ENCODE measurements at regions not wholly inside any gene's neighbourhood (a gene's known extent, or its start where the extent isn't known, plus 50 kb on each side); places are given as distances from the start of the nearest gene placed in this dataset.
"Not testable (repeated sequence)": the region's sequence is repeated elsewhere in the genome, so short reads cannot be mapped to it uniquely, and the experiment has no call there.

DNA sequence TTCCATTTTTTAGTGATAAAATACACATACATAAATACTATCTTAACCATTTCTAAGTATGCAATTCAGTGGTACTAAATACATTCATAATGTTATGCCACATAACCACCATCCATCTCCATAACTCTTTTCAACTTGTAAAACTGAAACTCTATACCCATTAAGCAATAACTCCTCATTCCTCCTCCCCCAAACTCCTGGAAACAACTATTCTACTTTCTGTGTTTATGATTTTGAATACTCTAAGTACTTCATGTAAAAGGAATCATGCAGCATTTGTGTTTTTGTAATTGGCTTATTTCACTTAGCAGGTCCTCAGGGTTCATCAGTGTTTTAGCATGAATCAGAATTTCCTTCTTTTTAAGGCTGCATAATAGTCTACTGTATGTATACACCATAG is 131.8 kb downstream of the TES start:
- peak; percentile 5 for DNase-seq

DNA sequence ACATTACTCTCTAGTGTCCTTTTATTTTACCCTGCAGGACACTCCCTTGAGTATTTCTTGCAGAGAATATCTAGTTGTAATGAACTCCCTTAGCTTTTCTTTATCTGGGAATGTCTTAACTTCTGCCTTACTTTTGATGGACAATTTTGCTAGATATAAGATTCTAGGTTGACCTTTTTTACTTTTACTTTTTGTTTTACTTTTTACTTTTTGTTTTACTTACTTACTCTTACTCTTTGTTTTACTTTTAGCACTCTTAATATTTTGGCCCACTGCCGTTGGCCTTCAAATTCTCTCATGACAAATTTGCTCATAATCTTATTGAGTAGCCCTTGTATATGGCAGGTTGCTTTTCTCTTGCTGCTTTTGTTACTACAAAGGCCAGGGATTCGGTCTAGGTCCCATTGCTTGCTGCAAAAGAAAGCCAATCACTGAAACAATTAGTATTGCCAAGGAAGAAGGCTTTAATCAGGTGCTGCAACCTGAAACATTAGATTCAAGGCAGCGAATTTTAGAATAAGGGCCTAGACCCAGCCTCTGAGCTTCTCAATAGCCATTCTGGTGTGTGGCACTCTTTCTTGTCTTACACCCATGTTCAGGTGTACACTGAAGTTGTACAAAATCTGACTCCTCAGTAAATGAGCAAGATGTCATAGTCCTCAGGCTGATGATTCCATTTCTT is 137.0 kb downstream of the TES start:
- DNase-seq, result no peak

DNA sequence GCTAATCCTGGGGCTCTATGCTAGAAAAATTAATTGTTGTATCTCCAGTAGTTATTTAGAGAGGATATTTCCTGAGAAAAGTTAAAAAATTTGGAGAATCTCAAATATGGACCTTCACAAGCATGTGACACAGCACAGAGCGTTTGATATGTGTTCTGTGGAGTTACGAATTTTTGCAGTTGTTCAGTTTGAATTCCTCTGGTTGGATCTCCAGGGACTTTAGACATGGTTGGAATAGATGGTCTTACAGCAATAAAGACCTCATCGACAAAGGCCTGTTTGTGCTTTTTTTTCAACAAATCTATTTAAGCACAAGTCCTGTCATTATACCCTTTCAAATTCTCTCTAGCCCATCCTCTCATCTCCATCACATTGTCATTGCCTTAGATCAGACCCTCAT is 138.0 kb downstream of the TES start:
- no peak for DNase-seq

DNA sequence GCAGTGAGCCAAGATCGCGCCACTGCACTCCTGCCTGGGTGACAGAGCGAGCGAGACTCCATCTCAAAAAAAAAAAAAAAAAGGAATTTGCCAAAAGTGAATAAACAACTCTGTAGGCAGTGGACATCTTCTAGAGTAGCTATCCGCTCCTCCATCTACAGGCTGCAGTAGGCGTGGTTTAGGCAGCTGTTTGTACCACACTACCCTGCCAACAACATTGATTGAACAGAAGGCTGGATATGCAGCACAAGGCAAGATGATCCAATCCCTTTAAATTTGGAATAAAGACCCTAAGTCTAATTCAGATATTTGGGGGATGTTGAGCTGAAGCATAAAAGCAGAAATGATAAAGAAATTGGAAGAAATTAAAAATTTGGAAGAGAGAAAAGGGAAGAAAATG is 141.6 kb downstream of the TES start:
- DNase-seq, result no peak

DNA sequence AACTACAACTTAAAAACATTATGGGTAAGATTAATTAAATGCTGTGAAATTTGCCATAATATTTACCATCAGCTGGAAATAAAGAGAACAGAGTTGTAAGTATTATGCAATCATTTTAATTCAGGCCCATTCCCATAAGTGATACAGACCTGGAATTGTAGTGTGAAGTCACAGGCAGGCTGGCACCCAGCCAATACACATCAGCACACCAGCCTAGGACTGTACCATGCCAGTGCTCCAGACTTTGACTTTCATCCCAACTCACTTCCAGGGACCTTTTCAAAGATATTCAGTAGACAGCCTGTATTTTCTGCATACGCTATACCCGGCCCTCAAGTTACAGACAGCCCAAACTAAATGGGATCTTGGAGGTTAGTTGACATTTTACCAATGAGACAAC is 143.3 kb downstream of the TES start:
- DNase-seq, result peak; percentile 19

DNA sequence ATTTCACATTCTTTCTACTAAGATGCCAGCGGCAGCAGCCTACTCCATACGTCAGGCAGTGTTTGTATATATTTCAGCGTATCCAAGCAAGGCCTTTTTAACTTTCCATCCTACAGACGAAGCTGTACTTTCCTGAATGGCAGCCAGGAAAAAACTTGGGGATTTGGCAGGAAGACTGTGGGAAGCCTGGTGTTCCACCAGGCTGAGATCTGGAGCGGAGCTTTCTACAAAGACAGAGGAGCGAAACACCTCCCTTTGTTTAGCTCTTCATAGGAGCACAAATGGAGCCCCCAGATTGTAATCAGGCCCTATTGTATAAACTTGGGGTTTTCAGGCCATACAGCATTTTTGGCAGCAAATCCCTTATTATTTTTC is 143.8 kb downstream of the TES start:
- DNase-seq, result peak; percentile 92

DNA sequence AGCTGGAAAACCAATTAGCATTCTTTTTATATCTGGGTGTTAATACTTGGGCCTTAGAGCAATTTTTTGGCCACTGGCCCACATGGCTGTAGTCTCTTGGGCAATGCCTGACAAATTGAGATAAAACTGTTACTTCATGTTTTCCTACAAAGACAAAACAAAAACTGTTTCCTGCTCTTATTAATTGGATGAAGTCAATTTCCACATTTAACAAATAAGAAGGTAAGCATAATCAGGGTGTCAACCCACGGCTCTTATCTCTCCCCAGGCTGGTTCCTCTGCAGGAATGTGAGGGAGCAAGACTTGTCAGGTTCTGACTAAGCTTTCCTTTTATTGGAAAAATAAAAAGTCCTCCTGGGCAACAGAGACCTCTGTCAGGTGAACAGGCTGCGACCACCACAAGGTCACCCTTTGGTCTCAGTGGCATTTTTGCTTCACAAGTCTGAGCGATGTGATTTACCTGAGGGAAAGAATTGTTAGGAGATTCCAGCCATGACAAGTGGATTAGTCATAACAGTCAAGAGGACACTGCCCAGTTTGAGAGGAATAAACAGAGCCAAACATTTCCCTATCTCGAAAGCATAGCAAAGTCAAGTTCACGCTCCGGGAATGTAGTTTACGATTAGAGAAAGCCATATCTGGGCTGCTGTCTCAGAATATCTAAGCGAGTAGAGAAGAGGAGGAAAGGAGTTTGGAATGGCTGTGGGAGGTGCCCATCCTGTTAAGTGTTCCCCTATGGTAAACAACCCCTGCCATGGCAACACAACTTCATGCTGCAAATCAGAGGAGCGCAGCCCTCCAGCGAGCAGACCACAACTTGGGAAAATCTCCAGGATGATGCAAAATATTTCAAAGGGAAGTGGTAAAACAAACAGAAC is 144.4 kb downstream of the TES start:
- DNase-seq, result peak; percentile 100

DNA sequence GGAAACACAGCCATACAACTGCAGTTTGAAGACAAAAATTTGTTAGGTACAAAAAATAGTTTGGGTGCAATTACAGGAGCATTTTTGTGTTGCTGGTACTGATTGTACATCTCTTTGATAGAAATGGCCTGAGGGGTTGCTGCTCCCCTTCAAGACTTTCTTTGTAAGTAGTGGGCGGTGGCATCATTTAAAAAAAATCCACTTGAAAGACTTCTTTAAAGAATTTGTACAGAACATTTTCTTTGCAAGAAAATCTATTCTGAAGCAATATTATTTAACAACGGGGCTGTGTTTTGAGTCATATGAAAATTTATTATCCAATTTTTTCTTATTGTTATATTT is 144.1 kb upstream of the CAV2 start:
- no peak for DNase-seq

DNA sequence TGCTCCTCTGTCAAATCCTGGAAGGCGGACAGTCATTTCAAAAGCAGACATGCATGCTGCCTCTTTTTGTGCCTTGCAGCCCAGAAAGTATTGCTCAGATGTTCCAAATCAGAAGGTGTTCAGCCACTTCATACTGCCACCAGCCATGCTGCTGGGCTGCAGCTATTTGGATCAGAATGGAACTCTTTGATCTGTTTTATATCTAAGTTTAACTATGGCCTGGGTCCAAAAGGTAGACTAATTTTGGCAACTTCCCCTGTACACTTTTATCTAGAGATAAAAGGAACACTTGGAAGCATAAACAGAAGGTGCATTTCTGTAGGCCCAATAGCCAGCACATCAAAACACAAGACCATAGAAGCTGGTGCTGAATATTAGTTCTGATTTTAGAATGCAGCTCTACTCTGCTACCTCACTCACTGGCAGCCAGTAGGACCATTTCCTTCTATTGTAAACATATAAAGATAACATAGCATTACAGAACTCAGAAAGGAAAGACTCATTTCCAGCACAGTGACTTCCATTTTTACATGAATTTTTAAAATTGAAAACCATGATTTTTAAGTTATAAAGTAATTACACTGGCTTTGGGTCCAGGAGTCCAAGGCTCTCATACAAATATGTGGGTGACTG is 143.1 kb upstream of the CAV2 start:
- no peak for DNase-seq

DNA sequence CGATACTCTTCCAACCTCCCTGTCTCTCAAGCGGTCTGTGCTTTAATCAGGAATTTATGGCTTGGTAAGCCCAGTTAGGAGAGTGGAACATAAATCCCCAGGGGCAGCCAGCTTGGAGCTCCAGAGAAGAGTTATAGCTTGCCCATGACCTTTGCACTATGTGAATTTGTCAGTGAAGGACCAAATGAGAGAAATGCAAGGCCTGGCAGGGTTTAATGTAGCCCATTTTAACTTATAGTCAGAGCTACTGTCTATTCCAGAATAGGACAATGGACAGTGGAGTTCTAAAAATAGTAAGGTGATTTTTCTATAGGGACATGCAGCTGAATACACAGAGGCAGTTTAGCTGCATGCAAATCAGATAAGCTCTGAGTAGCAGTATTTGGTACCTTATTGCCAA is 142.6 kb upstream of the CAV2 start:
- no peak for DNase-seq

DNA sequence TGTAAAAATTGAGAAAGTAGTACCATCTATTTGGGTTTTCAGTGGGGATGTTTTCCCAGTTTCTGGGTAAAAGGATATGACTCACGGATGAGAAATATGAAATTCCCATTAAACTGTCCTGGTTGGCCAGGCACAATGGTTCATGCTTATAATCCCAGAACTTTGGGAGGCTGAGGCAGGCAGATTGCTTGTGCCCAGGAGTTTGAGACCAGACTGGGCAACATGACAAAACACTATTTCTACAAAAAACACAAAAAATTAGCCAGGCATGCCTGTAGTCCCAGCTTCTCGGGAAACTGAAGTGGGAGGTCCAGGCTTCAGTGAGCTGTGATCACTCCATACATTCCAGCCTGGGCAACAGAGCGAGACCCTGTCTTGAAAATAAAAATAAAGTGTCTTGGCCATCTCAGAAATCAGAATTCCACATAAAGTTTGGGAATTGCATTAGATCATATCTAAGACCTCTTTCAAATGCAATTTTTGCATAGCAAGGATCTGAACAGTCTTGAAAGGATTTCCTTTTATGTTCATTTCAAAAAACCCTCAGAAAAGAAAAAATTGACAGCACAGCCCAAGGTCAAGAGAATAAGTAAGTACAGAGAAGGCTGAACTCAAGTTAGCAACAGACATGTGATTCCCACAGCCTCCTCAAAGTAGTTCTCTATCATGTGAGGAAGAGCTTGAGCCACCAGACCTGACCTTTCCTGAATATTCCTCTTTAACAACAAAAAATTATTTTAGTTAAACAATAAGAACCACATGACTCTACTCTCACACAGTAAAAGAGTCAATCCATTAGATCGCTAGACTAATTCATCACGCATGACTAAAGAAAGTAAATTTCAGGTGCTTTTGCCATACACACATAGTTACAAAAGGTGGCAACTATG is 141.5 kb upstream of the CAV2 start:
- DNase-seq, result peak; percentile 37

DNA sequence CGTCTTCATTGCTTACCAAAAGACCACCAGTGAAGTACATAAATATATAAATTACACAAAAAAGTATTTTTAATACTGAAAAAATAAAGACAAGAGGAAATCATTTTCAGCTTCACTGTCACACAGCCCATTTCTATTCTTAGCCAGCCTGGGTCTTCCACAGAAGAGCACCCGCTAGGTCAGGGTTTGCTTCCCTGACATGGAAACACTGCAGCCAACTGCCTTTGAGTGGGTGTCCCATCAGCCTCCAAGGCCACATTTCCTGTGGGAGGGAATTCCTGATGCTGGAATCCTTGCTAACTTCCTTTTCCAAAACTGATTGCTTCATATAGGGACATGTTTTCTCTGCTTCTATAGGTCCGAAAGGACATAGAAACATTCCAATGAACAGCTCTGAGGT is 137.8 kb upstream of the CAV2 start:
- no peak for DNase-seq

DNA sequence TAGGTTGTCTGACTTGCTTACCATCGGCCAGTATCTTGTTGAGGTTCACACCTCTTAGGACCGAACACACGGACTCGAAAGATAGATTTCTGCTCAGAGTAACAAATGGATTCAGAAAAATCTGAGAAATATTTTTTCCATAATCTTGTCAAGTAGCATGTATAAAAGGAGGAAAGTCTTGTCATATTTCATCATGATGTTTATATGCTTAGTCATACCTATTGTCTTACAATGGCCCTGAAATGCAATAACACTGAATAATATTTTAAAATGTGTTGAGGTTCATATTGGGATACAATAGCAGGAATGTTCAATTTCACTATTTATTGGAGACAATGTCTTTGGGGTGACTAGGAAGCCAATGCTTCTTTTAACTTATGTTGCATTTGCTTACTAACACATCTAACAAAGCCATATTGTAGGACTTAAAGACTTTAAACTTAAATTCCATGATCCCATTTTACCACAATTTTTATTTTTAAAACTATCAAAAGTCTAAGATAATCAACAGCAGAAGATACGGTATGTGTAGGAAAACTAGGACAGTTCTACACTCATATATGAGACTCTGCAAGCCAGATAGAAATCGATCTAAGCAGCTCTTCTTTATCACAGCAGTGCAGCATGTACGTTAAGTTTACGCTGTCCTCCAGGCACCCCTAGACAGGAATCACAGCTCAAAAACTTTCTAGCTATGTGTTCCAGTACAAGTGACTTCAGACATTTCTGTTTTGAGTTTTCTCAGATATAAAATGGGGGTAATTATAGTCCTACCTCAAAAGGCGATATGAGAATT is 135.7 kb upstream of the CAV2 start:
- DNase-seq, result no peak

DNA sequence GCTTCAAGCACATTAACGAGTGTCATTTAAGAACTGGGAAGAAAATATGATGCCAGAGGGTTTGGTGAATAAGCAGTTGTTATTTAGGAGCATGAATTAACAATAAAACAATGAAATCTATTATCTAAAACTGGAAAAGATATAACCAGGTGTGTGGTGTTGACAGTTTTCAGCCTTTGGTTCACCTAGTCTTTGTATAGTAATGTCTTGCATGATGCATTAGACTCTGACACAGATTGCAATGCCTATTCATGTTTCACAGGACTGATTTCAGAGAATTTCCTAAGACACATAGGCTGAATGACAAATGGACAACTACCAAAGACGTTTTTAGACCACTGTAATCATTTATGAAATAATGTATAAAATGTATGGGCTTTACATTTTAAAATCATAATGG is 135.1 kb upstream of the CAV2 start:
- DNase-seq, result no peak

DNA sequence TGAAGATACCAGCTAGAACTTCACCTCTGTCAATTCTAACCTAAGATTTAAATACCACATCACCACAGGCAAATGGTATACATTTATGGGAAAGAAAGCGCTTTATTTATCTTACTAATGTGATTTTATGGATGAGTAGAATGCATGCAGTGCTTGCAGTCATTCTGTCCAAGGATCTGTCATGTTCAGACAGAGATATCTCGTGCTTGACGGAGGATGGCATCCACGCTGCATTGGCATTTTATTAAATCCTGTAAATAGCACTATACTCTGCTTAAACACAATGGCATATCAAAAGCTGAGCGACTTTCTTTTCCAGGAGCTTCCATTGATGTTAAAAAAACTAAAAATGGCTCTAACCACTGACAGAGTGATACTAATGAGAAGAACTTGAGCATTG is 133.7 kb upstream of the CAV2 start:
- DNase-seq, result no peak

DNA sequence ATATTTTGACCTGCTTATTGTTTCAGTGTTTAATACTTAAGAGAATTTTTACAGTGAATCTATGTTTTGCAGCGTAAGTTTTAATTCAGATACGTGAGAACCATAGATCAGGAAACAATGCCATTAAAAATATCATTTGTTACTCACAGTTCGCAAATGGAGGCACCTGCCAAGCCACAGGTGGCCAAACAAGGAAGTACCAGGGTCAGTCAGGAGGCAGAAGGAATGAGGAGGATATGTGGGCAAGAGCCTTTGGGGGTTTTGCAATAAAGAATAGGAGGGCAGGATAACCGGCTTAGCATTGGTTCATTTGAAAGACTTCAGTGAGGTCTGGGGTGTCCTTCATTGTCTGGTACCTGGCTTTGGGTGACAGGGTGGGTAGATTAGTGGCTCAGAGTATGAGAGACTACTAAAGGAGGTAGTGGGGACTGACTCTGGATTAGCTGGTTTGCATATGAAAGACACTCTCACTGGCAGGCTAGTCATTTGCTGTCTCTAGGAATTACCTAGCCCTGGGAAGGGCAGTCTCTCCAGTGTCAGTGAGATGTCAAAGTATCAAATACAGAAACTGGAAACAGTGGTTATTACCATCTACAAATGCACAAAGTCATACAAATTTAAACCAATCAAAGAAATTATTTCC is 132.2 kb upstream of the CAV2 start:
- no peak for DNase-seq

DNA sequence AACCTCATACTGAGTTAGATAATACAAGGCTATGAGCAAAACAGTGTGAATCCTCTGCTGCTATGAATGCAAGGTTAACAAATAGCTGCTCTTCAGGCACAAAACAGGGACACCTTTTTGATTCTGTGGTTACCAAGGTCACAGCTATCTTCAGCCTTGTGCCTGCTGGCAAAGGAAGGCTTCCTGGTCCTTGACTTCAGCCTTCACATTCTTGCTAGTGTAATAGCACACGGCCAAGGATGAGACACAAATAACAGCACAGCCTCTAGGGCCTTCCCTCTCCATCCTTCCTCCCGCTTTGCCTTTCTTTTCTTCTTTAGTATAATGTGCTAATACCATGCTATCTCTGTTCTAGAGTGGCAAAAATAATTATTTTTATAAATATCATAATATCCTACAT is 130.6 kb upstream of the CAV2 start:
- no peak for DNase-seq

DNA sequence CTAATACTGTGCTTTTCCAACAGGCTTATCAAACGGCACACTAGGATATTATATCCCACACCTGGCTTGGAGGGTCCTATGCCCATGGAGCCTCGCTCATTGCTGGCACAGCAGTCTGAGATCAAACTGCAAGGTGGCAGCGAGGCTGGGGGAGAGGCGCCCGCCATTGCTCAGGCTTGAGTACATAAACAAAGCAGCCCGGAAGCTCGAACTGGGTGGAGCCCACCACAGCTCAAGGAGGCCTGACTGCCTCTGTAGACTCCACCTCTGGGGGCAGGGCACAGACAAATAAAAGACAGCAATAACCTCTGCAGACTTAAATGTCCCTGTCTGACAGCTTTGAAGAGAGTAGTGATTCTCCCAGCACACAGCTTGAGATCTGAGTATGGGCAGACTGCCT is 128.0 kb upstream of the CAV2 start:
- DNase-seq, result not testable (repeated sequence)

DNA sequence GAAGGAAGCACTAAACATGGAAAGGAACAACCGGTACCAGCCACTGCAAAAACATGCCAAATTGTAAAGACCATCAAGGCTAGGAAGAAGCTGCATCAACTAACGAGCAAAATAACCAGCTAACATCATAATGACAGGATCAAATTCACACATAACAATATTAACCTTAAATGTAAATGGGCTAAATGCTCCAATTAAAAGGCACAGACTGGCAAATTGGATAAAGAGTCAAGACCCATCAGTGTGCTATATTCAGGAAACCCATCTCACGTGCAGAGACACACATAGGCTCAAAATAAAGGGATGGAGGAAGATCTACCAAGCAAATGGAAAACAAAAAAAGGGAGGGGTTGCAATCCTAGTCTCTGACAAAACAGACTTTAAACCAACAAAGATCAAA is 126.3 kb upstream of the CAV2 start:
- DNase-seq, result not testable (repeated sequence)

DNA sequence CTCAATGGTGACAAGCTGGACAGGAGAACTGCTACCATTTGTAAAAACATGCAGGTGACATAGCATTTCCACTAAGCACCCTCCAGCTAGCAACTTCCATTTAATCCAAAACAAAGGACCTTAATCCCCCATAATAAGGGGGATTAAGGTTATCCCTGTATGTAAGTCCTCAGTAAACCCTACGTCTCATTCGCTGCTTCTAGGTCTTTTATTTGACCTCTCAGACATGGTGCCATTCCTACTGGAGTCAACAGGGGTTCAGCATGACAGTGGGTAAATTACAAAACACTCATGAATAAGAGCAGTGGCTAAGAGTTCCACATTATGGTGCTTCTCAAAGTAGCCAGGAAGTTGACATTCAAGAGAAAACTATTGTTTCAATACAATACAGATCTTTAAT is 121.8 kb upstream of the CAV2 start:
- no peak for DNase-seq

DNA sequence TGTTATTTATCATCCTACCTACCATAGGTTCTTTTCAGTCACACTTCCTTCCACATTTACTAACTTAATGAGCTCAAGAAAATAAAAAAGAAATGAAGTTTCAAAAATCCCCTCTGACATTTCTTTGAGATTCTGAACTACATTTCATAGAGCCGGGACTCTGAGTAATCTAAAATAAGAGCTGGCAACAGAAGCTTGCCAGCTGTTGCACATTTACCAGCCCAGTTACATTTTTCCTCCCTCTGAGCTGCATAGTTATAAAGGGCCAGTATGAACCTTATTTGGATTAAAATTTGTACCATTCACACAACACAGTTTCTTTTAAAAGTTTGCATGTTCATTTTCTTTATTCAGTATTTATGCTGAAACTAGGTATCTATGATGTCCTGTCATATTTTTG is 119.5 kb upstream of the CAV2 start:
- DNase-seq, result no peak

DNA sequence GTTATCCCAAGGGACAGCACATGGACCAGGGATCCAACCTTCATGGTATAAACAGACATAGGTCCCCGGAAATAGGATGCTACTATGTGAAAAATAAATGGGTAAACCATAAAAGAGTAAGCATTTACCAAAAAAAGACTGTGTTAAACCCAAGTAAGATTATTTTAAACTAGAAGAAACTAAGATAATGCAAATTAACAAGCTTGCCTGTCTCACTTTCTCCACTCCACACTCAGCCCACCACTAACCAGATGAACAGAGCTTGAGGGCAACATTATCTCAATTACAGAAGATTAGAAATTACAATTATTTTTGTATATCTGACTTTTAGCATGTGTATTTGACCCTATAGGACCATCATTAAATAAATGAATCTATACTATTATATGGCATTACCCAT is 117.2 kb upstream of the CAV2 start:
- DNase-seq, result no peak

Measured in NCI-H226 (cell line).